GM12878 (cell line): ENCODE measurements at regions not wholly inside any gene's neighbourhood (a gene's known extent, or its start where the extent isn't known, plus 50 kb on each side); places are given as distances from the start of the nearest gene placed in this dataset.
"Not testable (repeated sequence)": the region's sequence is repeated elsewhere in the genome, so short reads cannot be mapped to it uniquely, and the experiment has no call there.

ENCODE experiments used
- ATAC-seq: fragments of 200-7000 bp; cut with Tn5 transposase; 3 replicates; pipeline ENCODE4 v1.9.1; 2020; ENCODE audit warnings: mild to moderate bottlenecking, moderate library complexity
- BruUV-seq: library from RNA; stranded (reverse); fragments of 400-500 nt; replicated peaks from 2 replicates; lab custom pipeline; 2021; lab: Mats Ljungman, UMichigan
- CTCF ChIA-PET: fragments of 300-600 bp; sonication (Branson Sonifier 250); formaldehyde crosslinking; extraction: SDS; loops from one replicate; lab custom pipeline; 2021; ENCODE audit warnings: inconsistent platforms; lab: Yijun Ruan, JAX
- POLR2A ChIA-PET: fragments of 350-600 bp; formaldehyde crosslinking; extraction: SDS; loops from one replicate; lab custom pipeline; 2021; ENCODE audit warnings: inconsistent platforms; lab: Charles Lee
- RAD21 ChIA-PET: fragments of 300-600 bp; sonication (Branson Sonifier 250); formaldehyde crosslinking; loops from one replicate; lab custom pipeline; 2023; ENCODE audit warnings: antibody characterized with exemption; ENCODE audit not compliant: unreplicated experiment; lab: Charles Lee
- SMC1A ChIA-PET: fragments of 300-600 bp; sonication (Branson Sonifier 250); formaldehyde crosslinking; loops from one replicate; lab custom pipeline; 2023; ENCODE audit not compliant: unreplicated experiment, uncharacterized antibody; lab: Charles Lee
- DNase-seq: peaks from one replicate; pipeline ENCODE4 v3.0.0-alpha.2; 2011; ENCODE audit warnings: low read depth, low spot score
- FAIRE-seq: peaks from 3 replicates; lab custom pipeline; 2011; peaks lifted over from hg19 to GRCh38; lab: Jason Lieb, UNC
- H2AFZ ChIP-seq: 2 replicates; pipeline ENCODE4 v1.6.0; 2011; ENCODE audit warnings: low read depth, low read length, control low read depth; ENCODE audit not compliant: control insufficient read depth
- H3K27ac ChIP-seq: 2 replicates; pipeline ENCODE4 v1.5.1; 2011; ENCODE audit warnings: control low read depth; ENCODE audit not compliant: control insufficient read depth, insufficient read depth
- H3K27me3 ChIP-seq, 2 experiments: replicated peaks in 1 of 2; 2 replicates each; pipeline versions ENCODE4 v1.6.0 to v1.6.1; 2011; ENCODE audit warnings: low read length in 1 of 2; ENCODE audit not compliant: control insufficient read depth in 2 of 2, insufficient read depth in 2 of 2
- H3K36me3 ChIP-seq, 2 experiments: 2 replicates each; pipeline ENCODE4 v1.5.1; 2011; ENCODE audit warnings: low read length in 1 of 2; ENCODE audit not compliant: control insufficient read depth in 2 of 2, insufficient read depth in 2 of 2
- H3K4me1 ChIP-seq: 2 replicates; pipeline ENCODE4 v1.6.1; 2011; ENCODE audit warnings: mild to moderate bottlenecking, low read length, moderate library complexity, mixed read lengths; ENCODE audit not compliant: control insufficient read depth, insufficient read depth
- H3K4me2 ChIP-seq: 2 replicates; pipeline ENCODE4 v1.6.0; 2011; ENCODE audit warnings: control low read depth; ENCODE audit not compliant: control insufficient read depth, insufficient read depth
- H3K4me3 ChIP-seq: fragments of 200-600 bp; sonication (generic); 2 replicates; pipeline ENCODE4 v1.5.1; 2016
- H3K79me2 ChIP-seq: 2 replicates; pipeline ENCODE4 v1.6.0; 2011; ENCODE audit warnings: low read length; ENCODE audit not compliant: control insufficient read depth, insufficient read depth
- H3K9ac ChIP-seq: 2 replicates; pipeline ENCODE4 v1.8.0; 2011; ENCODE audit warnings: low read length, control low read depth, mixed read lengths; ENCODE audit not compliant: control insufficient read depth, insufficient read depth
- H3K9me3 ChIP-seq: replicated peaks from 3 replicates; pipeline ENCODE4 v1.5.1; 2011; ENCODE audit warnings: mild to moderate bottlenecking, low read length; ENCODE audit not compliant: control insufficient read depth, insufficient read depth
- H4K20me1 ChIP-seq: 2 replicates; pipeline ENCODE4 v1.6.0; 2011; ENCODE audit not compliant: control insufficient read depth, insufficient read depth
- JUNB ChIP-seq: IDR thresholded peaks from 2 replicates; pipeline ENCODE4 v1.6.1; 2016; ENCODE audit warnings: antibody characterized with exemption, mild to moderate bottlenecking
- STAT1 ChIP-seq: fragments of 450-650 bp; conservative IDR thresholded peaks from 2 replicates; pipeline ENCODE4 v1.6.1; 2014; ENCODE audit warnings: antibody characterized with exemption, mild to moderate bottlenecking
- WGBS: methylation state at CpG from one replicate; pipeline ENCODE4 v1.1.6; 2016; ENCODE audit warnings: low lambda C conversion rate; ENCODE audit not compliant: insufficient replicate concordance, insufficient coverage; ENCODE audit errors: missing lambda C conversion rate; 5-methylcytosine and 5-hydroxymethylcytosine counted together
- in situ Hi-C: fragments of 300-500 bp; cut with MboI; formaldehyde crosslinking; loops from 9 replicates; pipeline ENCODE4 v1.14.3; 2018; ENCODE audit warnings: mixed read lengths
- intact Hi-C: fragments of 100-400 bp; cut with micrococcal nuclease; formaldehyde crosslinking; loops from one replicate; pipeline ENCODE4 v1.14.2; 2022; ENCODE audit not compliant: unreplicated experiment
- TF ChIP-seq, protein P1 (sequence below): fragments of 150-350 bp; IDR thresholded peaks from 2 replicates; pipeline ENCODE4 v1.6.1; 2016; ENCODE audit warnings: low read depth, low read length

GRCh38 chr6:27775796-27776184, 136.4 kb downstream of the OR2B2 start:
- ChIA-PET SMC1A (interaction anchor here (0.9 to 2.9 kb wide), 7 partner anchors 10 to 24 kb away, joined by 3 to 12 read pairs (median 10); no protein-coding TSS in a partner anchor), POLR2A (interaction anchor here (0.6 to 1.9 kb wide), 7 partner anchors 14 to 23 kb away, joined by 3 to 7 read pairs (median 3); no protein-coding TSS in a partner anchor), CTCF (interaction anchor here (0.9 to 1.4 kb wide), 5 partner anchors 17 to 352 kb away, joined by 3 to 5 read pairs (median 4); no protein-coding TSS in a partner anchor), RAD21 (interaction anchor here (1.0 to 2.7 kb wide), 4 partner anchors 11 to 21 kb away, joined by 4 to 12 read pairs (median 5); no protein-coding TSS in a partner anchor)
- FAIRE-seq (no peak), DNase-seq (no peak), ATAC-seq (no peak)
- Histone ChIP-seq H4K20me1 (no peaks in the 10 kb centered on the region), H2AFZ (no peak overlapping the region), H3K4me1 (peaks cover 22% of the 10 kb centered on the region), H3K79me2 (no peaks in the 10 kb centered on the region), H3K4me2 (no peak overlapping the region), H3K27me3 (no peaks in the 10 kb centered on the region), H3K9me3 (no peaks in the 10 kb centered on the region), H3K9ac (no peak overlapping the region), H3K4me3 (no peak overlapping the region), H3K27ac (no peak overlapping the region), H3K36me3 (no peaks in the 10 kb centered on the region)
- BruUV-seq: no TSS peak
- in situ Hi-C loops (no loop called here), intact Hi-C loops (no loop called here)
- 76% methylated on average over 9 of the region's 9 CpGs for WGBS
- TF ChIP-seq STAT1 (no peak), JUNB (no peak)
- TF ChIP-seq, protein P1, sequence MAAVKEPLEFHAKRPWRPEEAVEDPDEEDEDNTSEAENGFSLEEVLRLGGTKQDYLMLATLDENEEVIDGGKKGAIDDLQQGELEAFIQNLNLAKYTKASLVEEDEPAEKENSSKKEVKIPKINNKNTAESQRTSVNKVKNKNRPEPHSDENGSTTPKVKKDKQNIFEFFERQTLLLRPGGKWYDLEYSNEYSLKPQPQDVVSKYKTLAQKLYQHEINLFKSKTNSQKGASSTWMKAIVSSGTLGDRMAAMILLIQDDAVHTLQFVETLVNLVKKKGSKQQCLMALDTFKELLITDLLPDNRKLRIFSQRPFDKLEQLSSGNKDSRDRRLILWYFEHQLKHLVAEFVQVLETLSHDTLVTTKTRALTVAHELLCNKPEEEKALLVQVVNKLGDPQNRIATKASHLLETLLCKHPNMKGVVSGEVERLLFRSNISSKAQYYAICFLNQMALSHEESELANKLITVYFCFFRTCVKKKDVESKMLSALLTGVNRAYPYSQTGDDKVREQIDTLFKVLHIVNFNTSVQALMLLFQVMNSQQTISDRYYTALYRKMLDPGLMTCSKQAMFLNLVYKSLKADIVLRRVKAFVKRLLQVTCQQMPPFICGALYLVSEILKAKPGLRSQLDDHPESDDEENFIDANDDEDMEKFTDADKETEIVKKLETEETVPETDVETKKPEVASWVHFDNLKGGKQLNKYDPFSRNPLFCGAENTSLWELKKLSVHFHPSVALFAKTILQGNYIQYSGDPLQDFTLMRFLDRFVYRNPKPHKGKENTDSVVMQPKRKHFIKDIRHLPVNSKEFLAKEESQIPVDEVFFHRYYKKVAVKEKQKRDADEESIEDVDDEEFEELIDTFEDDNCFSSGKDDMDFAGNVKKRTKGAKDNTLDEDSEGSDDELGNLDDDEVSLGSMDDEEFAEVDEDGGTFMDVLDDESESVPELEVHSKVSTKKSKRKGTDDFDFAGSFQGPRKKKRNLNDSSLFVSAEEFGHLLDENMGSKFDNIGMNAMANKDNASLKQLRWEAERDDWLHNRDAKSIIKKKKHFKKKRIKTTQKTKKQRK: no peak

DNA sequence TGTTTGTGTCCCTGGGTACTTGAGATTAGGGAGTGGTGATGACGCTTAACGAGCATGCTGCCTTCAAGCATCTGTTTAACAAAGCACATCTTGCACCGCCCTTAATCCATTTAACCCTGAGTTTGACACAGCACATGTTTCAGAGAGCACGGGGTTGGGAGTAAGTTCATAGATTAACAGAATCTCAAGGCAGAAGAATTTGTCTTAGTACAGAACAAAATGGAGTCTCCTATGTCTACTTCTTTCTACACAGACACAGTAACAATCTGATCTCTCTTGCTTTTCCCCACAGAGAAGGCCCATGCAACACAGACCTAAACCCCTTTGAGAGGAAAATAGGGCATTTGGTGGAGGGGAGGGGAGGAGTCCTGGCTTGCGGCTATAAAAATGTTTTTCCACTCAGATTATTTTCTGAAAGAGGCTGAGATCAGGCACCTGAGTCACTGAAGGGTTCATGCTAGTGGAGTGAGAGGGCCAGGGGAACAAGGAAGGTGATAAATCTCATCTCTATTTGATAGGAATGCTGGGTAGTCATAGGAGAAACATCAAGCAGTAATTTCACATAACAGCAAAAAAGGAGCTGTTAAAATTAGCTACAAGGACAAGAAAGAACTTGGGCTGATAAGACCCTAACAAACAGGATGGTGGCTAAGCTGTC, 136.9 kb downstream of the OR2B2 start:
- WGBS: 85% methylated on average over 5 of the region's 5 CpGs
- H4K20me1 ChIP-seq, H3K9ac ChIP-seq, H2AFZ ChIP-seq, ATAC-seq, H3K4me3 ChIP-seq, in situ Hi-C loops, BruUV-seq, H3K36me3 ChIP-seq, H3K27ac ChIP-seq, FAIRE-seq, H3K27me3 ChIP-seq, intact Hi-C loops, H3K79me2 ChIP-seq, H3K4me2 ChIP-seq, DNase-seq, H3K9me3 ChIP-seq: not testable (repeated sequence)
- ChIA-PET SMC1A (interaction anchor here (0.9 to 2.9 kb wide), 7 partner anchors 10 to 23 kb away, joined by 3 to 12 read pairs (median 10); no protein-coding TSS in a partner anchor), CTCF (interaction anchor here (0.9 to 1.4 kb wide), 4 partner anchors 19 to 352 kb away, joined by 3 to 5 read pairs (median 4); no protein-coding TSS in a partner anchor), RAD21 (interaction anchor here (1.0 to 2.7 kb wide), 4 partner anchors 12 to 21 kb away, joined by 4 to 12 read pairs (median 5); no protein-coding TSS in a partner anchor), POLR2A (interaction anchor here (0.6 to 1.0 kb wide), 4 partner anchors 14 to 23 kb away, joined by 3 to 6 read pairs (median 3); no protein-coding TSS in a partner anchor)
- H3K4me1 ChIP-seq: peaks cover 22% of the 10 kb centered on the region

DNA sequence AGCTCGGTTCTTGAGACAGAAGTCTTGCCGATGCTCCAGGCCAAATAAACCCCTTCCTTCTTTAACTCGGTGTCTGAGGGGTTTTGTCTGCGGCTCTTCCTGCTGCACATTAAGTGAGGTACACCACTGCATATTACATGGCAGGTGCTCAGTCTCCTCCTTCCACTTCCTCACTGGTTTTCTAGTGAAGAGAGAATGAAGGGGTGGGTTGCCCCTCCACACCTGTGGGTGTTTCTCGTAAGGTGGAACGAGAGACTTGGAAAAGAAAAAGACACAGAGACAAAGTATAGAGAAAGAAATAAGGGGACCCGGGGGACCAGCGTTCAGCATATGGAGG, 138.0 kb downstream of the OR2B2 start:
- RAD21 ChIA-PET: interaction anchor here (3.9 kb wide), 1 partner anchor 13 kb away, joined by 43 read pairs; no protein-coding TSS in a partner anchor
- CTCF ChIA-PET: interaction anchor here (4.0 to 4.3 kb wide), 2 partner anchors 16 to 122 kb away, joined by 34 to 193 read pairs; no protein-coding TSS in a partner anchor
- BruUV-seq, H2AFZ ChIP-seq, H3K4me3 ChIP-seq, ATAC-seq, H4K20me1 ChIP-seq, DNase-seq, H3K36me3 ChIP-seq, FAIRE-seq, H3K27me3 ChIP-seq, H3K4me2 ChIP-seq, H3K79me2 ChIP-seq, H3K9ac ChIP-seq, H3K9me3 ChIP-seq, intact Hi-C loops: not testable (repeated sequence)
- in situ Hi-C loops: loop anchor here (25.0 kb wide), 1 partner anchor 262 kb away; no protein-coding TSS in a partner anchor
- POLR2A ChIA-PET: interaction anchor here (0.6 kb wide), 1 partner anchor 644 kb away, joined by 4 read pairs; no protein-coding TSS in a partner anchor
- Histone ChIP-seq H3K4me1 (peaks cover 22% of the 10 kb centered on the region), H3K27ac (0 out of 2 replicates have a peak overlapping the region, but pooled peaks have one; percentile 7)
- 59% methylated on average over 8 of the region's 8 CpGs for WGBS
- SMC1A ChIA-PET: interaction anchor here (1.0 to 4.8 kb wide), 2 partner anchors 13 to 20 kb away, joined by 4 to 93 read pairs; no protein-coding TSS in a partner anchor
